Gastroesophageal sphincter (tissue), 3 donors: ENCODE measurements at regions not wholly inside any gene's neighbourhood (a gene's known extent, or its start where the extent isn't known, plus 50 kb on each side); places are given as distances from the start of the nearest gene placed in this dataset.
"Not testable (repeated sequence)": the region's sequence is repeated elsewhere in the genome, so short reads cannot be mapped to it uniquely, and the experiment has no call there.

Experiments
- EP300 ChIP-seq: sonication (generic); formaldehyde crosslinking; IDR thresholded peaks from one replicate; pipeline ENCODE4 v1.6.1; 2017; ENCODE audit warnings: antibody characterized with exemption, mild to moderate bottlenecking
- POLR2A ChIP-seq, 2 donors: fragments of 450-650 bp; IDR thresholded peaks; one replicate each; pipeline ENCODE4 v1.6.1; 2017; ENCODE audit warnings: antibody characterized with exemption in 2 of 2, mild to moderate bottlenecking in 2 of 2, moderate library complexity in 1 of 2
- POLR2AphosphoS5 ChIP-seq: sonication (generic); formaldehyde crosslinking; IDR thresholded peaks from one replicate; pipeline ENCODE4 v1.6.1; 2017; ENCODE audit warnings: antibody characterized with exemption
- TF ChIP-seq, protein P1 (sequence below), 4 experiments: fragments of 200-600 bp in 2 of 4; fragments of 450-650 bp in 2 of 4; sonication (generic) in 1 of 4; IDR thresholded peaks; one replicate each; pipeline ENCODE4 v1.5.1; 2017 to 2019; ENCODE audit warnings: antibody characterized with exemption in 4 of 4, mild to moderate bottlenecking in 2 of 4, moderate library complexity in 2 of 4

DNA sequence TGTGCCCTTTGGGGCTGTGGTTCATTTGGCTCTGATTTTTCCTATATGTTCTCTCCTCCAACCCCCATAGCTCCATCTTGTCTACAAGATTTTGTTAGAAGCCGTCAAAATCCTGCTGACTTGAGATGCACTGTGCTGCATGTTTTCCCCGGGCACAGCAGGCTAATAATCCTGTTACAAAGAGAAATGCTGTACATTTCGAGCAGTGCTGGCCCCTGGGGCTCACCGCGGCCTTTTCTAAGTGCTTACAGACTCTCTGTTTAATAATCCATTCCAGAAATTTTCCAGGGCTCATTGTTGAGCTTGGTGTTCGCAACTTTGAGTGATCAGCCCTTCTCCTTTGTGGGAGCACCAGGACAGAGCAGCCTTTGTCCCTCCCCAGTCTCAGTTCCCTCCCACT, 158.6 kb downstream of the OR4F15 start:
- TF ChIP-seq, protein P1, sequence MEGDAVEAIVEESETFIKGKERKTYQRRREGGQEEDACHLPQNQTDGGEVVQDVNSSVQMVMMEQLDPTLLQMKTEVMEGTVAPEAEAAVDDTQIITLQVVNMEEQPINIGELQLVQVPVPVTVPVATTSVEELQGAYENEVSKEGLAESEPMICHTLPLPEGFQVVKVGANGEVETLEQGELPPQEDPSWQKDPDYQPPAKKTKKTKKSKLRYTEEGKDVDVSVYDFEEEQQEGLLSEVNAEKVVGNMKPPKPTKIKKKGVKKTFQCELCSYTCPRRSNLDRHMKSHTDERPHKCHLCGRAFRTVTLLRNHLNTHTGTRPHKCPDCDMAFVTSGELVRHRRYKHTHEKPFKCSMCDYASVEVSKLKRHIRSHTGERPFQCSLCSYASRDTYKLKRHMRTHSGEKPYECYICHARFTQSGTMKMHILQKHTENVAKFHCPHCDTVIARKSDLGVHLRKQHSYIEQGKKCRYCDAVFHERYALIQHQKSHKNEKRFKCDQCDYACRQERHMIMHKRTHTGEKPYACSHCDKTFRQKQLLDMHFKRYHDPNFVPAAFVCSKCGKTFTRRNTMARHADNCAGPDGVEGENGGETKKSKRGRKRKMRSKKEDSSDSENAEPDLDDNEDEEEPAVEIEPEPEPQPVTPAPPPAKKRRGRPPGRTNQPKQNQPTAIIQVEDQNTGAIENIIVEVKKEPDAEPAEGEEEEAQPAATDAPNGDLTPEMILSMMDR (IDR thresholded peaks at IDR 0.05), result not testable (repeated sequence)
- TF ChIP-seq POLR2AphosphoS5; POLR2A (IDR thresholded peaks at IDR 0.05); EP300: not testable (repeated sequence)
